ENCODE measurements at regions not wholly inside any gene's neighbourhood (a gene's known extent, or its start where the extent isn't known, plus 50 kb on each side); places are given as distances from the start of the nearest gene placed in this dataset.

GRCh38 chr3:127487196-127487595 is 103.3 kb downstream of the TPRA1 start:
- Histone ChIP-seq H4K20me1 (replicated peaks; ENCODE audit: control insufficient read depth, extremely low read depth, insufficient read depth, low read length) (no peaks in the 10 kb centered on the region), H3K79me2 (ENCODE audit: control insufficient read depth, insufficient read depth, low read length) (no peaks in the 10 kb centered on the region), H3K4me2 (ENCODE audit: insufficient read depth, low read length) (no peak overlapping the region), H3K36me3 (ENCODE audit: control insufficient read depth in 2 of 2, extremely low read depth in 1 of 2, insufficient read depth in 2 of 2, low read length in 2 of 2) (no peaks in the 10 kb centered on the region), H3K9me3 (replicated peaks; ENCODE audit: control insufficient read depth, insufficient read depth, low read length) (no peaks in the 10 kb centered on the region), H3K9me1 (replicated peaks; ENCODE audit: control insufficient read depth, extremely low read depth, insufficient read depth, low read length) (no peaks in the 10 kb centered on the region), H3K27me3 (ENCODE audit: control insufficient read depth in 2 of 2, insufficient read depth in 2 of 2, low read length in 2 of 2) (no peaks in the 10 kb centered on the region), H3K4me1 (ENCODE audit: control insufficient read depth, extremely low read depth, insufficient read depth, low read length) (no peaks in the 10 kb centered on the region), H3K27ac (ENCODE audit: insufficient read depth, low read depth, low read length) (no peak overlapping the region), H3K4me3 (replicated peaks in 1 of 3; ENCODE audit: insufficient read depth in 1 of 3, low read depth in 1 of 3, low read length in 3 of 3) (no peak overlapping the region), H3K9ac (replicated peaks; ENCODE audit: extremely low read depth, insufficient read depth, low read length) (no peak overlapping the region), H2AFZ (ENCODE audit: low read depth, low read length) (no peak overlapping the region)
- POLR2A ChIA-PET: no interaction called here
- FAIRE-seq (no peak), DNase-seq (ENCODE audit: low read depth, low spot score) (no peak)
- dilution Hi-C loops (cut with MboI; ENCODE audit: extremely low pct_ligation_motif_present, low sequenced_read_pairs) (no loop called here), intact Hi-C loops (cut with micrococcal nuclease) (no loop called here)
- no TSS peak for BruUV-seq (replicated peaks)
- no peak for TF ChIP-seq GATA2 (IDR thresholded peaks at IDR 0.05; ENCODE audit: insufficient read depth, insufficient read length, low read depth, low read length)
- no peak for TF ChIP-seq JUN (IDR thresholded peaks at IDR 0.05; ENCODE audit: borderline replicate concordance, insufficient read depth, insufficient read length, low read depth)
- TF ChIP-seq MAX (IDR thresholded peaks at IDR 0.05; ENCODE audit: insufficient read depth, insufficient read length): no peak
- CTCF ChIA-PET: no interaction called here

GRCh38 chr3:127486321-127486944 is 104.1 kb downstream of the TPRA1 start:
- Histone ChIP-seq H3K27ac (ENCODE audit: insufficient read depth, low read depth, low read length) (no peak overlapping the region), H3K9ac (replicated peaks; ENCODE audit: extremely low read depth, insufficient read depth, low read length) (no peak overlapping the region), H4K20me1 (replicated peaks; ENCODE audit: control insufficient read depth, extremely low read depth, insufficient read depth, low read length) (no peaks in the 10 kb centered on the region), H3K27me3 (ENCODE audit: control insufficient read depth in 2 of 2, insufficient read depth in 2 of 2, low read length in 2 of 2) (no peaks in the 10 kb centered on the region), H3K4me3 (replicated peaks in 1 of 3; ENCODE audit: insufficient read depth in 1 of 3, low read depth in 1 of 3, low read length in 3 of 3) (no peak overlapping the region), H3K36me3 (ENCODE audit: control insufficient read depth in 2 of 2, extremely low read depth in 1 of 2, insufficient read depth in 2 of 2, low read length in 2 of 2) (no peaks in the 10 kb centered on the region), H2AFZ (ENCODE audit: low read depth, low read length) (no peak overlapping the region), H3K4me1 (ENCODE audit: control insufficient read depth, extremely low read depth, insufficient read depth, low read length) (no peaks in the 10 kb centered on the region), H3K9me3 (replicated peaks; ENCODE audit: control insufficient read depth, insufficient read depth, low read length) (no peaks in the 10 kb centered on the region), H3K79me2 (ENCODE audit: control insufficient read depth, insufficient read depth, low read length) (no peaks in the 10 kb centered on the region), H3K4me2 (ENCODE audit: insufficient read depth, low read length) (no peak overlapping the region), H3K9me1 (replicated peaks; ENCODE audit: control insufficient read depth, extremely low read depth, insufficient read depth, low read length) (no peaks in the 10 kb centered on the region)
- BruUV-seq (replicated peaks): no TSS peak
- dilution Hi-C loops (cut with MboI; ENCODE audit: extremely low pct_ligation_motif_present, low sequenced_read_pairs): no loop called here
- FAIRE-seq (no peak), DNase-seq (ENCODE audit: low read depth, low spot score) (no peak)
- ChIA-PET POLR2A (no interaction called here), CTCF (no interaction called here)
- TF ChIP-seq JUN (IDR thresholded peaks at IDR 0.05; ENCODE audit: borderline replicate concordance, insufficient read depth, insufficient read length, low read depth) (no peak), MAX (IDR thresholded peaks at IDR 0.05; ENCODE audit: insufficient read depth, insufficient read length) (no peak), POLR2AphosphoS5 (IDR thresholded peaks at IDR 0.05; ENCODE audit: insufficient read depth, low read depth, low read length) (no peak), FOS (IDR thresholded peaks at IDR 0.05; ENCODE audit: borderline replicate concordance, insufficient read depth, low read length) (no peak), EZH2 (IDR thresholded peaks at IDR 0.05; ENCODE audit: borderline replicate concordance, low read depth, low read length, severe bottlenecking) (no peak), POLR2A (IDR thresholded peaks at IDR 0.05; ENCODE audit: low read depth, low read length) (no peak), CTCF (IDR thresholded peaks at IDR 0.05; ENCODE audit: extremely low read depth in 1 of 2, insufficient read depth in 1 of 2, low read depth in 1 of 2, low read length in 2 of 2) (no peak), GATA2 (IDR thresholded peaks at IDR 0.05; ENCODE audit: insufficient read depth, insufficient read length, low read depth, low read length) (no peak), MYC (IDR thresholded peaks at IDR 0.05; ENCODE audit: low read depth, low read length) (no peak)
- intact Hi-C loops (cut with micrococcal nuclease): no loop called here

Data from endothelial cell of umbilical vein (primary cell).